ENCODE measurements at regions not wholly inside any gene's neighbourhood (a gene's known extent, or its start where the extent isn't known, plus 50 kb on each side); places are given as distances from the start of the nearest gene placed in this dataset.

- no peak for FAIRE-seq
- intact Hi-C loops (cut with micrococcal nuclease): no loop called here
- POLR2A ChIA-PET: no interaction called here
Measured at GRCh38 chr14:98904677-98905076, 367.3 kb downstream of the BCL11B start.

DNA sequence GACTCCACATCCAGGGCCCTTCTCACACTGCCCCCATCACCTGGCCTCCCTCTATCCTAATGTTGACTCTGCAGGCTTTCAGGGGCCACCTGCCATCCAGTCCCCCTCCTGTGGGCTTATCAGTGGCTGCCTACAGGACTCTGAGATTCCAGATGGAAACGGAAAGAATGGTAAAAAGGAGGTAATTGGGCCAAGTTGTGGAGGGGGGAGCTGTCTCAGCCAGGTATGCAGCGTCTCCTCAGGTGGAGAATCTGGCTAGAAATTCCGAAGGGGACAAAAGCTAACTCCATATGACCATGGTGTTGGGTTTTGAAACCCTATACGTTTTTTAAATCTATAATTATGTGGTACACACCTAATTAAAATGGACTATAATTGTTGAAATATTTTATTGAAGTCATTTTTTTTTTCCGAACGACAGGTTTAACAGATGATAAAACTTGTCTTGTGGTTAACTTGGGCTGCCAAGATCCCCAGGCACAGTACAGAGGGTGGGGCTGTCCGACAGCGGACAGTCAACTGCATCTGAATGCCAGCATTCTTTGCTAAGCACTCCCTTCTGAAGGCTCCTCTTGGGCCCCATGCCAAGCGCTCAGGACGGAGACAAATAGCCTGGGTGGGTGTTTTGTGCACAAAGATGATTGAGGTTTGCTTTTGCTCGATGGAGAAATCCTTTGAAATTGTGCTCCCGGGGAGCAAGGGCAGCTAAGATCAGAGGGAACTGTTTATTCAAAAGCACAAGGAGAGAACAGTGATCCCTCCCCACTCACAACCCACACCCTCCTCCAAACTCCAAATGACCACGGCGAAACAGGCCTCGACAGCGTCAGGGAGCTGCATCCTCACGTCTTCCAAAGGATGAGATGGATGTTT lies 365.6 kb downstream of the BCL11B start:
- ChIA-PET POLR2A (no interaction called here), CTCF (no interaction called here)
- Histone ChIP-seq H3K27me3 (ENCODE audit: control insufficient read depth in 2 of 2, insufficient read depth in 2 of 2, low read length in 2 of 2) (no peaks in the 10 kb centered on the region), H2AFZ (ENCODE audit: low read depth, low read length) (no peak overlapping the region), H3K4me1 (ENCODE audit: control insufficient read depth, extremely low read depth, insufficient read depth, low read length) (no peaks in the 10 kb centered on the region), H3K9me3 (replicated peaks; ENCODE audit: control insufficient read depth, insufficient read depth, low read length) (peaks cover 4% of the 10 kb centered on the region), H3K9me1 (replicated peaks; ENCODE audit: control insufficient read depth, extremely low read depth, insufficient read depth, low read length) (no peaks in the 10 kb centered on the region), H3K9ac (replicated peaks; ENCODE audit: extremely low read depth, insufficient read depth, low read length) (no peak overlapping the region), H3K4me3 (replicated peaks in 1 of 3; ENCODE audit: insufficient read depth in 1 of 3, low read depth in 1 of 3, low read length in 3 of 3) (no peak overlapping the region), H3K27ac (ENCODE audit: insufficient read depth, low read depth, low read length) (no peak overlapping the region), H3K36me3 (ENCODE audit: control insufficient read depth in 2 of 2, extremely low read depth in 1 of 2, insufficient read depth in 2 of 2, low read length in 2 of 2) (no peaks in the 10 kb centered on the region), H4K20me1 (replicated peaks; ENCODE audit: control insufficient read depth, extremely low read depth, insufficient read depth, low read length) (no peaks in the 10 kb centered on the region), H3K4me2 (ENCODE audit: insufficient read depth, low read length) (no peak overlapping the region), H3K79me2 (ENCODE audit: control insufficient read depth, insufficient read depth, low read length) (no peaks in the 10 kb centered on the region)
- BruUV-seq (replicated peaks): no TSS peak
- TF ChIP-seq POLR2AphosphoS5 (IDR thresholded peaks at IDR 0.05; ENCODE audit: insufficient read depth, low read depth, low read length): no peak
- no peak for TF ChIP-seq FOS (IDR thresholded peaks at IDR 0.05; ENCODE audit: borderline replicate concordance, insufficient read depth, low read length)
- TF ChIP-seq, protein P1, sequence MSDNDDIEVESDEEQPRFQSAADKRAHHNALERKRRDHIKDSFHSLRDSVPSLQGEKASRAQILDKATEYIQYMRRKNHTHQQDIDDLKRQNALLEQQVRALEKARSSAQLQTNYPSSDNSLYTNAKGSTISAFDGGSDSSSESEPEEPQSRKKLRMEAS (IDR thresholded peaks at IDR 0.05; ENCODE audit: insufficient read depth, insufficient read length): no peak
- no peak for TF ChIP-seq JUN (IDR thresholded peaks at IDR 0.05; ENCODE audit: borderline replicate concordance, insufficient read depth, insufficient read length, low read depth)
- no peak for TF ChIP-seq MYC (IDR thresholded peaks at IDR 0.05; ENCODE audit: low read depth, low read length)
- TF ChIP-seq POLR2A (IDR thresholded peaks at IDR 0.05; ENCODE audit: low read depth, low read length): no peak
- TF ChIP-seq GATA2 (IDR thresholded peaks at IDR 0.05; ENCODE audit: insufficient read depth, insufficient read length, low read depth, low read length): no peak
- TF ChIP-seq CTCF (IDR thresholded peaks at IDR 0.05; ENCODE audit: extremely low read depth in 1 of 2, insufficient read depth in 1 of 2, low read depth in 1 of 2, low read length in 2 of 2): no peak
- TF ChIP-seq EZH2 (IDR thresholded peaks at IDR 0.05; ENCODE audit: borderline replicate concordance, low read depth, low read length, severe bottlenecking): no peak
- dilution Hi-C loops (cut with MboI; ENCODE audit: extremely low pct_ligation_motif_present, low sequenced_read_pairs): no loop called here
- intact Hi-C loops (cut with micrococcal nuclease): no loop called here
- no peak for FAIRE-seq
- DNase-seq (ENCODE audit: low read depth, low spot score): no peak

More at GRCh38 chr14:98904677-98905076, 367.3 kb downstream of the BCL11B start:
- no peaks in the 10 kb centered on the region for H3K9me1 ChIP-seq (replicated peaks; ENCODE audit: control insufficient read depth, extremely low read depth, insufficient read depth, low read length)
- no peaks in the 10 kb centered on the region for H3K4me1 ChIP-seq (ENCODE audit: control insufficient read depth, extremely low read depth, insufficient read depth, low read length)
- peaks cover 4% of the 10 kb centered on the region for H3K9me3 ChIP-seq (replicated peaks; ENCODE audit: control insufficient read depth, insufficient read depth, low read length)
- no peaks in the 10 kb centered on the region for H3K36me3 ChIP-seq (ENCODE audit: control insufficient read depth in 2 of 2, extremely low read depth in 1 of 2, insufficient read depth in 2 of 2, low read length in 2 of 2)
- H3K27ac ChIP-seq (ENCODE audit: insufficient read depth, low read depth, low read length): no peak overlapping the region
- H3K79me2 ChIP-seq (ENCODE audit: control insufficient read depth, insufficient read depth, low read length): no peaks in the 10 kb centered on the region
- H3K9ac ChIP-seq (replicated peaks; ENCODE audit: extremely low read depth, insufficient read depth, low read length): no peak overlapping the region
- no peak overlapping the region for H3K4me2 ChIP-seq (ENCODE audit: insufficient read depth, low read length)
- TF ChIP-seq EZH2 (IDR thresholded peaks at IDR 0.05; ENCODE audit: borderline replicate concordance, low read depth, low read length, severe bottlenecking) (no peak), FOS (IDR thresholded peaks at IDR 0.05; ENCODE audit: borderline replicate concordance, insufficient read depth, low read length) (no peak)
- no peak overlapping the region for H2AFZ ChIP-seq (ENCODE audit: low read depth, low read length)
- no peak overlapping the region for H3K4me3 ChIP-seq (replicated peaks in 1 of 3; ENCODE audit: insufficient read depth in 1 of 3, low read depth in 1 of 3, low read length in 3 of 3)
- no peaks in the 10 kb centered on the region for H3K27me3 ChIP-seq (ENCODE audit: control insufficient read depth in 2 of 2, insufficient read depth in 2 of 2, low read length in 2 of 2)
- CTCF ChIA-PET: interaction anchor here (0.7 kb wide), 1 partner anchor 21 kb away, joined by 3 read pairs; no protein-coding TSS in a partner anchor
- no peaks in the 10 kb centered on the region for H4K20me1 ChIP-seq (replicated peaks; ENCODE audit: control insufficient read depth, extremely low read depth, insufficient read depth, low read length)
- DNase-seq (ENCODE audit: low read depth, low spot score): no peak
- no TSS peak for BruUV-seq (replicated peaks)
- dilution Hi-C loops (cut with MboI; ENCODE audit: extremely low pct_ligation_motif_present, low sequenced_read_pairs): no loop called here
